HepG2 (cell line): ENCODE measurements at regions not wholly inside any gene's neighbourhood (a gene's known extent, or its start where the extent isn't known, plus 50 kb on each side); places are given as distances from the start of the nearest gene placed in this dataset.

Source experiments
- ATAC-seq: fragments of 200-7000 bp; cut with Tn5 transposase; 3 replicates; pipeline ENCODE4 v1.9.1; 2020; ENCODE audit warnings: mild to moderate bottlenecking, moderate library complexity
- BruUV-seq: library from RNA; stranded (reverse); fragments of 400-500 nt; replicated peaks from 2 replicates; lab custom pipeline; 2021; lab: Mats Ljungman, UMichigan
- CTCF ChIA-PET: fragments of 300-600 bp; formaldehyde crosslinking; extraction: SDS; loops from one replicate; lab custom pipeline; 2021; ENCODE audit warnings: low total read pairs, inconsistent platforms, low intra/inter-chr PET ratio; lab: Yijun Ruan, JAX
- POLR2A ChIA-PET: fragments of 350-600 bp; sonication (Branson Sonifier 250); formaldehyde crosslinking; loops from one replicate; lab custom pipeline; 2020; ENCODE audit warnings: antibody characterized with exemption, inconsistent platforms; lab: Yijun Ruan, JAX
- DNase-seq: peaks from one replicate; pipeline ENCODE4 v3.0.0-alpha.2; 2015; ENCODE audit warnings: low spot score
- FAIRE-seq: peaks from 3 replicates; lab custom pipeline; 2011; peaks lifted over from hg19 to GRCh38; lab: Jason Lieb, UNC
- H2AFZ ChIP-seq: one replicate; pipeline ENCODE4 v1.6.1; 2011; ENCODE audit warnings: low read length, inconsistent platforms
- H3K27ac ChIP-seq: fragments of 300-600 bp; 3 replicates; pipeline ENCODE4 v1.8.0; 2011; ENCODE audit warnings: mixed run types, mild to moderate bottlenecking, mixed read lengths, low read length, inconsistent platforms; ENCODE audit not compliant: insufficient read depth; ENCODE audit errors: extremely low read length
- H3K27me3 ChIP-seq, 2 experiments: fragments of 200-600 bp in 1 of 2; 2 replicates in 1 of 2; 3 replicates in 1 of 2; pipeline versions ENCODE4 v1.6.0 to v1.8.0; 2011; ENCODE audit warnings: low read length in 2 of 2, mild to moderate bottlenecking in 2 of 2, moderate library complexity in 2 of 2, inconsistent platforms in 1 of 2; ENCODE audit not compliant: insufficient read depth in 2 of 2, control insufficient read depth in 1 of 2
- H3K36me3 ChIP-seq, 2 experiments: fragments of 200-600 bp in 1 of 2; replicated peaks in 1 of 2; 2 replicates in 1 of 2; 3 replicates in 1 of 2; pipeline versions ENCODE4 v1.5.1 to v1.8.0; 2011; ENCODE audit warnings: low read length in 2 of 2, inconsistent platforms in 1 of 2; ENCODE audit not compliant: insufficient read depth in 2 of 2, control insufficient read depth in 1 of 2
- H3K4me1 ChIP-seq: 2 replicates; pipeline ENCODE4 v1.5.1; 2012; ENCODE audit warnings: low read length, inconsistent platforms; ENCODE audit not compliant: insufficient read depth
- H3K4me2 ChIP-seq: 2 replicates; pipeline ENCODE4 v1.6.0; 2011; ENCODE audit warnings: low read depth, low read length, inconsistent platforms
- H3K4me3 ChIP-seq, 3 experiments: fragments of 200-600 bp in 1 of 3; sonication (generic), shearing (Covaris generic) in 1 of 3; replicated peaks in 1 of 3; 2 replicates each; pipeline ENCODE4 v1.5.1; 2011 to 2016; ENCODE audit warnings: low read length in 3 of 3, inconsistent platforms in 2 of 3, low read depth in 2 of 3, mild to moderate bottlenecking in 2 of 3, control low read depth in 1 of 3, mixed read lengths in 1 of 3; ENCODE audit not compliant: insufficient read depth in 1 of 3
- H3K79me2 ChIP-seq: one replicate; pipeline ENCODE4 v1.6.1; 2011; ENCODE audit warnings: low read length, inconsistent platforms; ENCODE audit not compliant: insufficient read depth
- H3K9ac ChIP-seq: 2 replicates; pipeline ENCODE4 v1.6.0; 2011; ENCODE audit warnings: mild to moderate bottlenecking, low read depth, low read length, inconsistent platforms; ENCODE audit not compliant: insufficient read depth
- H3K9me3 ChIP-seq: 2 replicates; pipeline ENCODE4 v1.5.1; 2012; ENCODE audit warnings: mild to moderate bottlenecking, low read length
- H4K20me1 ChIP-seq: 2 replicates; pipeline ENCODE4 v1.6.0; 2011; ENCODE audit warnings: inconsistent platforms, mild to moderate bottlenecking, low read length, moderate library complexity; ENCODE audit not compliant: insufficient read depth
- ELF1 ChIP-seq: sonication (generic); formaldehyde crosslinking; IDR thresholded peaks from 2 replicates; pipeline ENCODE4 v1.4.0; 2020; ENCODE audit warnings: missing genetic modification reagents
- KLF16 ChIP-seq, 2 experiments: sonication (generic) in 1 of 2; formaldehyde crosslinking in 1 of 2; IDR thresholded peaks; 2 replicates each; pipeline versions ENCODE4 v1.6.1 to v1.8.0; 2016 to 2023; ENCODE audit warnings: missing genetic modification reagents in 2 of 2, missing compliant biosample characterization in 1 of 2
- MAFK ChIP-seq, 2 experiments: IDR thresholded peaks in 1 of 2; conservative IDR thresholded peaks in 1 of 2; 2 replicates each; pipeline ENCODE4 v1.6.1; 2011; ENCODE audit warnings: improper control_type of control experiment in 2 of 2, low read length in 2 of 2
- U2AF1 ChIP-seq: fragments of 200-400 bp; formaldehyde crosslinking; optimal IDR thresholded peaks from 2 replicates; pipeline ENCODE3; 2017; ENCODE audit warnings: mild to moderate bottlenecking, low read depth, low read length
- WGBS: methylation state at CpG from one replicate; pipeline ENCODE4 v1.1.6; 2017; ENCODE audit warnings: low lambda C conversion rate; 5-methylcytosine and 5-hydroxymethylcytosine counted together
- in situ Hi-C: cut with HindIII; loops from 2 replicates; pipeline ENCODE4 v1.10.0; 2017; ENCODE audit warnings: low pct_unique_long_range_greater_than_20kb; ENCODE audit not compliant: extremely low pct_ligation_motif_present
- intact Hi-C: fragments of 100-400 bp; cut with micrococcal nuclease; formaldehyde crosslinking; loops from one replicate; pipeline ENCODE4 v1.10.0; 2022; ENCODE audit not compliant: unreplicated experiment
- TF ChIP-seq, protein P1 (sequence below): sonication (generic); formaldehyde crosslinking; IDR thresholded peaks from 2 replicates; pipeline ENCODE4 v1.5.0; 2020; ENCODE audit warnings: missing genetic modification reagents
- TF ChIP-seq, protein P2 (sequence below): sonication (generic); formaldehyde crosslinking; IDR thresholded peaks from 2 replicates; pipeline ENCODE4 v1.8.0; 2022; ENCODE audit warnings: low read depth, missing genetic modification reagents

DNA sequence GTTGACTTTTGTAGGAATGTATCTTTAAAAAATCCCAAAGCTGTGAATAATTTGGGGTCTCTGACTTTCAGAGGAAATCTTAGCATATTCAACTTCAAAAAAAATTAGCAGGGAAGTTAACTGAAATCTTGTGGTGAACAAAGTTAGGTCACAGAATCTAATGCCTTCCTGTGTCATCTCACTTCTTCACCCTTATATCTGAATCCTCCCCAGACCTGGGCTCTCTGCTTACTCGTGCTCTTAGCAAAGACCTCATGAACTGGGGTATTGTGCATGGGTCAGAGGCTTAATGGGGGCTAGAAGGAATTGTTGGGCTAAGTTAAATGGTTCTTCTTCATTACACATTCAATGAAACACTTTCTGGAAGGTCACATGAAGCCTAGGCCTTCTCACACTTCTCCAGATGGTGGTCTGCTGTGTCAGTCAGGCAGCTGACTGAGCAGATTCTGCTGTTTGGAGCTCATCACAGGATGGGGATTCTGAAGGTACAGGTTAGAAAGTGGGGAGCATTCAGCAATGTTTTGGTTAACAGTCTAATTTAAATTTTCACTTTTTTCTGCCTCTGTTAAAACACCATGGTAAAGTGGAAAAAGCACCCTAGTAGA lies 131.3 kb downstream of the SUCLG1 start:
- H4K20me1 ChIP-seq = no peaks in the 10 kb centered on the region
- no peak overlapping the region for H3K9ac ChIP-seq
- no peaks in the 10 kb centered on the region for H3K27me3 ChIP-seq
- FAIRE-seq (no peak), DNase-seq (no peak), ATAC-seq (no peak)
- no peak overlapping the region for H3K27ac ChIP-seq
- no peak overlapping the region for H3K4me3 ChIP-seq
- no TSS peak for BruUV-seq
- no peaks in the 10 kb centered on the region for H3K4me1 ChIP-seq
- H3K36me3 ChIP-seq = no peaks in the 10 kb centered on the region
- in situ Hi-C loops (no loop called here), intact Hi-C loops (no loop called here)
- ChIA-PET CTCF (no interaction called here), POLR2A (no interaction called here)
- H3K79me2 ChIP-seq = no peaks in the 10 kb centered on the region
- no peak overlapping the region for H2AFZ ChIP-seq
- H3K4me2 ChIP-seq = no peak overlapping the region
- TF ChIP-seq, protein P1, sequence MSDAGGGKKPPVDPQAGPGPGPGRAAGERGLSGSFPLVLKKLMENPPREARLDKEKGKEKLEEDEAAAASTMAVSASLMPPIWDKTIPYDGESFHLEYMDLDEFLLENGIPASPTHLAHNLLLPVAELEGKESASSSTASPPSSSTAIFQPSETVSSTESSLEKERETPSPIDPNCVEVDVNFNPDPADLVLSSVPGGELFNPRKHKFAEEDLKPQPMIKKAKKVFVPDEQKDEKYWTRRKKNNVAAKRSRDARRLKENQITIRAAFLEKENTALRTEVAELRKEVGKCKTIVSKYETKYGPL (CRISPR knock-in tag) = no peak
- TF ChIP-seq ELF1 (CRISPR knock-in tag) (no peak), U2AF1 (no peak), KLF16 (CRISPR knock-in tag; IDR thresholded peaks at IDR 0.05) (no peak), MAFK (conservative IDR thresholded peaks at IDR 0.05 in 1 of 2, IDR thresholded peaks at IDR 0.05 in 1 of 2; ENCODE audit: low read length in 2 of 2) (0 out of 4 replicates have a peak, but pooled peaks have one; percentile 11 to 18)
- TF ChIP-seq, protein P2, sequence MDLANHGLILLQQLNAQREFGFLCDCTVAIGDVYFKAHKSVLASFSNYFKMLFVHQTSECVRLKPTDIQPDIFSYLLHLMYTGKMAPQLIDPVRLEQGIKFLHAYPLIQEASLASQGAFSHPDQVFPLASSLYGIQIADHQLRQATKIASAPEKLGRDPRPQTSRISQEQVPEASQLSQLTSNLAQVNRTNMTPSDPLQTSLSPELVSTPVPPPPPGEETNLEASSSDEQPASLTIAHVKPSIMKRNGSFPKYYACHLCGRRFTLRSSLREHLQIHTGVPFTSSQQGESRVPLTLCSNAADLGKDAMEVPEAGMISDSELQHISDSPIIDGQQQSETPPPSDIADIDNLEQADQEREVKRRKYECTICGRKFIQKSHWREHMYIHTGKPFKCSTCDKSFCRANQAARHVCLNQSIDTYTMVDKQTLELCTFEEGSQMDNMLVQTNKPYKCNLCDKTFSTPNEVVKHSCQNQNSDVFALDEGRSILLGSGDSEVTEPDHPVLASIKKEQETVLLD (CRISPR knock-in tag) = no peak
- H3K9me3 ChIP-seq = no peaks in the 10 kb centered on the region
- 0% methylated on average over 1 of the region's 1 CpG for WGBS
